Keratinocyte (primary cell): ENCODE measurements at regions not wholly inside any gene's neighbourhood (a gene's known extent, or its start where the extent isn't known, plus 50 kb on each side); places are given as distances from the start of the nearest gene placed in this dataset.

Experiments used
- DNase-seq: peaks from one replicate; pipeline ENCODE4 v3.0.0-alpha.2; 2011; ENCODE audit warnings: low read depth, missing footprints, low spot score
- FAIRE-seq: peaks from 2 replicates; lab custom pipeline; 2011; peaks lifted over from hg19 to GRCh38; lab: Jason Lieb, UNC
- H2AFZ ChIP-seq: 2 replicates; pipeline ENCODE4 v1.6.0; 2012; ENCODE audit warnings: low read length, control low read depth, inconsistent platforms; ENCODE audit not compliant: control insufficient read depth
- H3K27ac ChIP-seq: 2 replicates; pipeline ENCODE4 v1.5.1; 2011; ENCODE audit warnings: low read length; ENCODE audit not compliant: control insufficient read depth, insufficient read depth
- H3K27me3 ChIP-seq: 3 replicates; pipeline ENCODE4 v1.6.0; 2011; ENCODE audit warnings: low read length; ENCODE audit not compliant: control insufficient read depth, insufficient read depth; ENCODE audit errors: extremely low read depth
- H3K36me3 ChIP-seq, 2 experiments: 2 replicates in 1 of 2; 3 replicates in 1 of 2; pipeline ENCODE4 v1.5.1; 2011; ENCODE audit warnings: low read length in 2 of 2, mild to moderate bottlenecking in 1 of 2; ENCODE audit not compliant: control insufficient read depth in 2 of 2, insufficient read depth in 2 of 2; ENCODE audit errors: extremely low read depth in 1 of 2
- H3K4me1 ChIP-seq: 3 replicates; pipeline ENCODE4 v1.5.1; 2011; ENCODE audit warnings: low read length; ENCODE audit not compliant: control insufficient read depth, insufficient read depth; ENCODE audit errors: extremely low read depth
- H3K4me2 ChIP-seq: 3 replicates; pipeline ENCODE4 v1.6.0; 2011; ENCODE audit warnings: low read depth, low read length; ENCODE audit not compliant: control insufficient read depth, insufficient read depth; ENCODE audit errors: extremely low read depth
- H3K4me3 ChIP-seq, 3 experiments: fragments of 200-600 bp in 1 of 3; sonication (generic) in 1 of 3; 2 replicates in 2 of 3; 3 replicates in 1 of 3; pipeline ENCODE4 v1.5.1; 2011 to 2016; ENCODE audit warnings: low read length in 3 of 3, mild to moderate bottlenecking in 3 of 3, control low read depth in 2 of 3, inconsistent platforms in 1 of 3, low read depth in 1 of 3, mixed read lengths in 1 of 3, mixed run types in 1 of 3, moderate library complexity in 1 of 3; ENCODE audit not compliant: control insufficient read depth in 2 of 3, insufficient read depth in 2 of 3; ENCODE audit errors: extremely low read depth in 1 of 3
- H3K79me2 ChIP-seq: 2 replicates; pipeline ENCODE4 v1.6.0; 2012; ENCODE audit warnings: low read length; ENCODE audit not compliant: control insufficient read depth, insufficient read depth
- H3K9ac ChIP-seq: 3 replicates; pipeline ENCODE4 v1.6.0; 2011; ENCODE audit warnings: low read length; ENCODE audit not compliant: control insufficient read depth, insufficient read depth; ENCODE audit errors: extremely low read depth
- H3K9me1 ChIP-seq: 3 replicates; pipeline ENCODE4 v1.6.0; 2011; ENCODE audit warnings: low read length; ENCODE audit not compliant: control insufficient read depth, insufficient read depth; ENCODE audit errors: extremely low read depth
- H3K9me3 ChIP-seq: 2 replicates; pipeline ENCODE4 v1.5.1; 2012; ENCODE audit warnings: low read depth, low read length; ENCODE audit not compliant: control insufficient read depth
- H4K20me1 ChIP-seq: 3 replicates; pipeline ENCODE4 v1.6.0; 2011; ENCODE audit warnings: low read length; ENCODE audit not compliant: control insufficient read depth, insufficient read depth; ENCODE audit errors: extremely low read depth
- CTCF ChIP-seq, 3 experiments: IDR thresholded peaks in 1 of 3; conservative IDR thresholded peaks in 1 of 3; optimal IDR thresholded peaks in 1 of 3; 2 replicates in 2 of 3; 3 replicates in 1 of 3; pipeline versions ENCODE3 to v1.5.1; 2011; ENCODE audit warnings: low read length in 3 of 3, mild to moderate bottlenecking in 3 of 3, moderate library complexity in 2 of 3, control low read depth in 1 of 3, inconsistent platforms in 1 of 3; ENCODE audit not compliant: insufficient read depth in 2 of 3; ENCODE audit errors: extremely low read depth in 1 of 3
- EZH2 ChIP-seq: IDR thresholded peaks from one replicate; pipeline ENCODE4 v1.6.1; 2012; ENCODE audit warnings: inconsistent platforms, mild to moderate bottlenecking, low read length, moderate library complexity
- dilution Hi-C: fragments of 300-500 bp; cut with MboI; formaldehyde crosslinking; loops from one replicate; pipeline ENCODE4 v1.7.0; 2020; ENCODE audit warnings: low sequenced_read_pairs; ENCODE audit not compliant: extremely low pct_ligation_motif_present

- DNase-seq (no peak), FAIRE-seq (peak; percentile 86)
- TF ChIP-seq EZH2 (no peak), CTCF (optimal IDR thresholded peaks at IDR 0.05 in 1 of 3, IDR thresholded peaks at IDR 0.05 in 1 of 3, conservative IDR thresholded peaks at IDR 0.05 in 1 of 3; ENCODE audit: extremely low read depth in 1 of 3, insufficient read depth in 2 of 3, low read length in 3 of 3) (no peak)
- no peaks in the 10 kb centered on the region for H4K20me1 ChIP-seq
- no peak overlapping the region for H3K9ac ChIP-seq
- H3K4me3 ChIP-seq = no peak overlapping the region
- H3K79me2 ChIP-seq = no peaks in the 10 kb centered on the region
- H3K4me2 ChIP-seq = peak overlapping the region; percentile 20
- dilution Hi-C loops = no loop called here
- peaks cover 3% of the 10 kb centered on the region for H3K27me3 ChIP-seq
- peaks cover 13% of the 10 kb centered on the region for H3K4me1 ChIP-seq
- no peaks in the 10 kb centered on the region for H3K36me3 ChIP-seq
- no peak overlapping the region for H3K27ac ChIP-seq
- H3K9me1 ChIP-seq = no peaks in the 10 kb centered on the region
- H2AFZ ChIP-seq = no peak overlapping the region
- H3K9me3 ChIP-seq = no peaks in the 10 kb centered on the region
These were observed 58.9 kb downstream of the OLFML3 start for GRCh38 chr1:114037962-114038816.
